GM12892 (cell line): ENCODE measurements at regions not wholly inside any gene's neighbourhood (a gene's known extent, or its start where the extent isn't known, plus 50 kb on each side); places are given as distances from the start of the nearest gene placed in this dataset.

ENCODE experiments used
- POLR2A ChIP-seq: IDR thresholded peaks from 2 replicates; pipeline ENCODE4 v1.6.1; 2011; ENCODE audit warnings: low read depth, low read length, control low read depth
- POLR2AphosphoS5 ChIP-seq: IDR thresholded peaks from 2 replicates; pipeline ENCODE4 v1.6.1; 2011; ENCODE audit warnings: low read depth, low read length, control low read depth
- TAF1 ChIP-seq: IDR thresholded peaks from 2 replicates; pipeline ENCODE4 v1.6.1; 2011; ENCODE audit warnings: low read depth, mild to moderate bottlenecking, control low read depth, low read length, borderline replicate concordance

- TF ChIP-seq POLR2A (no peak), POLR2AphosphoS5 (no peak), TAF1 (no peak)
Measured at GRCh38 chr14:61961369-61961768, 199.1 kb downstream of the SNAPC1 start.
